ENCODE measurements at regions not wholly inside any gene's neighbourhood (a gene's known extent, or its start where the extent isn't known, plus 50 kb on each side); places are given as distances from the start of the nearest gene placed in this dataset.

GRCh38 chr10:34008656-34009055 is 674.2 kb upstream of the NRP1 start:
- no peaks in the 10 kb centered on the region for H3K9me3 ChIP-seq (ENCODE audit: severe bottlenecking)
- TF ChIP-seq CTCF (IDR thresholded peaks at IDR 0.05; ENCODE audit: poor library complexity, severe bottlenecking) = no peak
- no peak overlapping the region for H3K27ac ChIP-seq (ENCODE audit: poor library complexity, severe bottlenecking)
- ATAC-seq (ENCODE audit: low read depth) = no peak
- H3K4me3 ChIP-seq (ENCODE audit: severe bottlenecking) = no peak overlapping the region
- no peaks in the 10 kb centered on the region for H3K27me3 ChIP-seq (ENCODE audit: insufficient read depth, poor library complexity, severe bottlenecking)
- H3K4me1 ChIP-seq (ENCODE audit: insufficient read depth, poor library complexity, severe bottlenecking) = no peaks in the 10 kb centered on the region
- no peaks in the 10 kb centered on the region for H3K36me3 ChIP-seq (ENCODE audit: low read depth)
- no peak for DNase-seq (ENCODE audit: low spot score)

GRCh38 chr10:34006471-34006870 is 672.0 kb upstream of the NRP1 start:
- no peak for TF ChIP-seq CTCF (IDR thresholded peaks at IDR 0.05; ENCODE audit: poor library complexity, severe bottlenecking)

GRCh38 chr10:34003561-34003960 is 669.1 kb upstream of the NRP1 start:
- Histone ChIP-seq H3K4me3 (ENCODE audit: severe bottlenecking) (no peak overlapping the region), H3K4me1 (ENCODE audit: insufficient read depth, poor library complexity, severe bottlenecking) (no peaks in the 10 kb centered on the region), H3K9me3 (ENCODE audit: severe bottlenecking) (no peaks in the 10 kb centered on the region), H3K27me3 (ENCODE audit: insufficient read depth, poor library complexity, severe bottlenecking) (no peaks in the 10 kb centered on the region), H3K27ac (ENCODE audit: poor library complexity, severe bottlenecking) (no peak overlapping the region), H3K36me3 (ENCODE audit: low read depth) (no peaks in the 10 kb centered on the region)
- no peak for TF ChIP-seq CTCF (IDR thresholded peaks at IDR 0.05; ENCODE audit: poor library complexity, severe bottlenecking)
- no peak for DNase-seq (ENCODE audit: low spot score)
- ATAC-seq (ENCODE audit: low read depth) = no peak

More at GRCh38 chr10:34006471-34006870, 672.0 kb upstream of the NRP1 start:
- Histone ChIP-seq H3K36me3 (ENCODE audit: low read depth) (no peaks in the 10 kb centered on the region), H3K4me3 (ENCODE audit: severe bottlenecking) (no peak overlapping the region), H3K27ac (ENCODE audit: poor library complexity, severe bottlenecking) (no peak overlapping the region), H3K4me1 (ENCODE audit: insufficient read depth, poor library complexity, severe bottlenecking) (no peaks in the 10 kb centered on the region), H3K27me3 (ENCODE audit: insufficient read depth, poor library complexity, severe bottlenecking) (no peaks in the 10 kb centered on the region), H3K9me3 (ENCODE audit: severe bottlenecking) (no peaks in the 10 kb centered on the region)
- ATAC-seq (ENCODE audit: low read depth) (no peak), DNase-seq (ENCODE audit: low spot score) (no peak)

- no peak for TF ChIP-seq CTCF (IDR thresholded peaks at IDR 0.05; ENCODE audit: poor library complexity, severe bottlenecking)
- H3K27me3 ChIP-seq (ENCODE audit: insufficient read depth, poor library complexity, severe bottlenecking) = no peaks in the 10 kb centered on the region
- DNase-seq (ENCODE audit: low spot score) (no peak), ATAC-seq (ENCODE audit: low read depth) (no peak)
- H3K36me3 ChIP-seq (ENCODE audit: low read depth) = no peaks in the 10 kb centered on the region
- H3K4me1 ChIP-seq (ENCODE audit: insufficient read depth, poor library complexity, severe bottlenecking) = no peaks in the 10 kb centered on the region
- no peak overlapping the region for H3K4me3 ChIP-seq (ENCODE audit: severe bottlenecking)
- no peak overlapping the region for H3K27ac ChIP-seq (ENCODE audit: poor library complexity, severe bottlenecking)
- no peaks in the 10 kb centered on the region for H3K9me3 ChIP-seq (ENCODE audit: severe bottlenecking)
These were observed 668.4 kb upstream of the NRP1 start for GRCh38 chr10:34002896-34003295.

- no peaks in the 10 kb centered on the region for H3K9me3 ChIP-seq (ENCODE audit: severe bottlenecking)
- no peaks in the 10 kb centered on the region for H3K4me1 ChIP-seq (ENCODE audit: insufficient read depth, poor library complexity, severe bottlenecking)
- no peaks in the 10 kb centered on the region for H3K27me3 ChIP-seq (ENCODE audit: insufficient read depth, poor library complexity, severe bottlenecking)
- ATAC-seq (ENCODE audit: low read depth) = no peak
- no peak overlapping the region for H3K27ac ChIP-seq (ENCODE audit: poor library complexity, severe bottlenecking)
- TF ChIP-seq CTCF (IDR thresholded peaks at IDR 0.05; ENCODE audit: poor library complexity, severe bottlenecking) = no peak
- no peak for DNase-seq (ENCODE audit: low spot score)
- no peak overlapping the region for H3K4me3 ChIP-seq (ENCODE audit: severe bottlenecking)
- no peaks in the 10 kb centered on the region for H3K36me3 ChIP-seq (ENCODE audit: low read depth)
These were observed 667.4 kb upstream of the NRP1 start for GRCh38 chr10:34001831-34002230.
